ENCODE measurements at regions not wholly inside any gene's neighbourhood (a gene's known extent, or its start where the extent isn't known, plus 50 kb on each side); places are given as distances from the start of the nearest gene placed in this dataset.

DNA sequence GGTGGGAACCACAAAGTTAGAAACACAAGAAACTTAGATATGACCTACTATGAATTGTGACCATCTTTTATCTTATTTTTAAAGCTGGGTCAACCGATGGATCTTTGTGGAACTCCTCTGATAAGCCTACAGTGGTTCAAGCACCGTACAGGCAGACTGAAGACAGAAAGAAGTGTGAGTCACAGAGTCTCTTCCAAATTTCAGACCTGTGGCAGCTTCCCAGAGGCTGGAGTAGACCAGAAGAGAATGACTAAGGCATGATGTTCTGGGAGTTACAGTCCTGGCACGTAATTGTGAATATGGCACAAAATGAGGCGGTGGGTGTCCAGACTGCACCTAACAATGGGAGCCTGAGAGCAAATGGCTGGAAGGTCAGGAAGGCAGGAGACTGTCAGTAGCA lies 70.0 kb downstream of the LMO4 start:
- no peak for DNase-seq (ENCODE audit: low spot score)
- H3K9ac ChIP-seq (ENCODE audit: low read depth in 1 of 2, low read length in 2 of 2): no peak overlapping the region
- H3K27ac ChIP-seq (ENCODE audit: low read depth in 1 of 2, low read length in 2 of 2): no peak overlapping the region
- H3K27me3 ChIP-seq (ENCODE audit: control insufficient read depth in 4 of 4, insufficient read depth in 4 of 4, low read length in 3 of 4): no peaks in the 10 kb centered on the region
- H3K36me3 ChIP-seq (ENCODE audit: control insufficient read depth in 4 of 4, insufficient read depth in 3 of 4, low read depth in 1 of 4, low read length in 3 of 4): no peaks in the 10 kb centered on the region
- no peak for TF ChIP-seq JUND (IDR thresholded peaks at IDR 0.05)
- no peak for TF ChIP-seq RAD21 (IDR thresholded peaks at IDR 0.05)
- no peak for TF ChIP-seq FOXA2 (IDR thresholded peaks at IDR 0.05)
- no peak for TF ChIP-seq NR2F2 (IDR thresholded peaks at IDR 0.05)
- TF ChIP-seq RXRA (IDR thresholded peaks at IDR 0.05): no peak
- TF ChIP-seq FOXA1 (IDR thresholded peaks at IDR 0.05): no peak
- TF ChIP-seq TAF1 (conservative IDR thresholded peaks at IDR 0.05): no peak
- TF ChIP-seq, protein P1, sequence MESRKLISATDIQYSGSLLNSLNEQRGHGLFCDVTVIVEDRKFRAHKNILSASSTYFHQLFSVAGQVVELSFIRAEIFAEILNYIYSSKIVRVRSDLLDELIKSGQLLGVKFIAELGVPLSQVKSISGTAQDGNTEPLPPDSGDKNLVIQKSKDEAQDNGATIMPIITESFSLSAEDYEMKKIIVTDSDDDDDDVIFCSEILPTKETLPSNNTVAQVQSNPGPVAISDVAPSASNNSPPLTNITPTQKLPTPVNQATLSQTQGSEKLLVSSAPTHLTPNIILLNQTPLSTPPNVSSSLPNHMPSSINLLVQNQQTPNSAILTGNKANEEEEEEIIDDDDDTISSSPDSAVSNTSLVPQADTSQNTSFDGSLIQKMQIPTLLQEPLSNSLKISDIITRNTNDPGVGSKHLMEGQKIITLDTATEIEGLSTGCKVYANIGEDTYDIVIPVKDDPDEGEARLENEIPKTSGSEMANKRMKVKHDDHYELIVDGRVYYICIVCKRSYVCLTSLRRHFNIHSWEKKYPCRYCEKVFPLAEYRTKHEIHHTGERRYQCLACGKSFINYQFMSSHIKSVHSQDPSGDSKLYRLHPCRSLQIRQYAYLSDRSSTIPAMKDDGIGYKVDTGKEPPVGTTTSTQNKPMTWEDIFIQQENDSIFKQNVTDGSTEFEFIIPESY (IDR thresholded peaks at IDR 0.05): no peak
- TF ChIP-seq HNF4G (IDR thresholded peaks at IDR 0.05): no peak
- H3K4me1 ChIP-seq (ENCODE audit: control insufficient read depth in 4 of 4, insufficient read depth in 4 of 4, low read length in 3 of 4): no peaks in the 10 kb centered on the region
- H3K4me3 ChIP-seq (ENCODE audit: low read depth in 1 of 3, low read length in 3 of 3): no peak overlapping the region
- no peaks in the 10 kb centered on the region for H3K9me3 ChIP-seq (ENCODE audit: control insufficient read depth in 4 of 4, low read length in 3 of 4)
- whole genome bisulfite sequencing: 94% methylated on average over 4 of the region's 4 CpGs

DNA sequence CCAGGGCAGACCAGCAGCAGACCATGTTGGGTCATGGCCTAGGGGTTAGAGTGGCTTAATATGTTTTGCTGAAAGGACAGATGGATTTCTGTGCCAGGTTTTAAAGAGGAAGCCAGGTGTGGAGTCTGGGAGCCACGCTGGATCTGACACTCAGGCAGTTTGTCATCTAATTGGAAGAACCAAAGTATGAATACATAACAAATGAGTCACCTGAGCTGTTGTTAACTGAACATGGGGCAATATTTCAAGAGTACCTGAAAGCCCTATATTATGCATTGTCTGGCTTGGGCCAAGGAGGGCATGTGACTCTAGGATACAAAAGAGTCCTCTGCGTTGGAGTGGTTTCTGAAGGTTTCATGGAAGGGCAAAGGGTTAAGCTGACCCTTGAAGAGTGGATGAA lies 70.6 kb downstream of the LMO4 start:
- no peak overlapping the region for H3K27ac ChIP-seq (ENCODE audit: low read depth in 1 of 2, low read length in 2 of 2)
- H3K4me3 ChIP-seq (ENCODE audit: low read depth in 1 of 3, low read length in 3 of 3): no peak overlapping the region
- H3K4me1 ChIP-seq (ENCODE audit: control insufficient read depth in 4 of 4, insufficient read depth in 4 of 4, low read length in 3 of 4): no peaks in the 10 kb centered on the region
- no peaks in the 10 kb centered on the region for H3K36me3 ChIP-seq (ENCODE audit: control insufficient read depth in 4 of 4, insufficient read depth in 3 of 4, low read depth in 1 of 4, low read length in 3 of 4)
- DNase-seq (ENCODE audit: low spot score): no peak
- no peaks in the 10 kb centered on the region for H3K9me3 ChIP-seq (ENCODE audit: control insufficient read depth in 4 of 4, low read length in 3 of 4)
- H3K9ac ChIP-seq (ENCODE audit: low read depth in 1 of 2, low read length in 2 of 2): no peak overlapping the region
- H3K27me3 ChIP-seq (ENCODE audit: control insufficient read depth in 4 of 4, insufficient read depth in 4 of 4, low read length in 3 of 4): no peaks in the 10 kb centered on the region
- TF ChIP-seq YY1 (IDR thresholded peaks at IDR 0.05) (no peak), FOXA2 (IDR thresholded peaks at IDR 0.05) (no peak), NR2F2 (IDR thresholded peaks at IDR 0.05) (no peak), SP1 (IDR thresholded peaks at IDR 0.05) (no peak), JUND (IDR thresholded peaks at IDR 0.05) (no peak)
- 89% methylated on average over 2 of the region's 2 CpGs for WGBS

DNA sequence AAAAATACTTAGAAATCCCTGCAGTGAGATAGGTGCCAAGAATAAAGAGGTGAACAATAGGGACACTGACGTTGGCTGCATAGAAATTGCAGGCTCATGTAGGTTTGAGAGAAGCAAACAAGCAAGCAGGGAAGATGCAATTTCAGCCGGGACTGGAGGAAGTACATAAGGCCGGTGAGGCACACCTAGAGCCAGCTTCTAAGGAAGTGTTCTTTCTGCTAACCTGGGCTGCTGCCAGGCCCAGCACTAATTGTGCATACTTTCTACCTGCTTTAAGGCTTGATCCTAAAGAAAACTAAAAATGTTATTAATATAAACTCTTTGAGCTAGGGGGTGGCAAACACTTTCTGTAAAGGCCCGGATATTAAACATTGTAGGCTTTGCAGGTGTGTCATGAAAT lies 71.0 kb downstream of the LMO4 start:
- H3K9ac ChIP-seq (ENCODE audit: low read depth in 1 of 2, low read length in 2 of 2): no peak overlapping the region
- H3K4me3 ChIP-seq (ENCODE audit: low read depth in 1 of 3, low read length in 3 of 3): no peak overlapping the region
- H3K36me3 ChIP-seq (ENCODE audit: control insufficient read depth in 4 of 4, insufficient read depth in 3 of 4, low read depth in 1 of 4, low read length in 3 of 4): no peaks in the 10 kb centered on the region
- TF ChIP-seq, protein P2, sequence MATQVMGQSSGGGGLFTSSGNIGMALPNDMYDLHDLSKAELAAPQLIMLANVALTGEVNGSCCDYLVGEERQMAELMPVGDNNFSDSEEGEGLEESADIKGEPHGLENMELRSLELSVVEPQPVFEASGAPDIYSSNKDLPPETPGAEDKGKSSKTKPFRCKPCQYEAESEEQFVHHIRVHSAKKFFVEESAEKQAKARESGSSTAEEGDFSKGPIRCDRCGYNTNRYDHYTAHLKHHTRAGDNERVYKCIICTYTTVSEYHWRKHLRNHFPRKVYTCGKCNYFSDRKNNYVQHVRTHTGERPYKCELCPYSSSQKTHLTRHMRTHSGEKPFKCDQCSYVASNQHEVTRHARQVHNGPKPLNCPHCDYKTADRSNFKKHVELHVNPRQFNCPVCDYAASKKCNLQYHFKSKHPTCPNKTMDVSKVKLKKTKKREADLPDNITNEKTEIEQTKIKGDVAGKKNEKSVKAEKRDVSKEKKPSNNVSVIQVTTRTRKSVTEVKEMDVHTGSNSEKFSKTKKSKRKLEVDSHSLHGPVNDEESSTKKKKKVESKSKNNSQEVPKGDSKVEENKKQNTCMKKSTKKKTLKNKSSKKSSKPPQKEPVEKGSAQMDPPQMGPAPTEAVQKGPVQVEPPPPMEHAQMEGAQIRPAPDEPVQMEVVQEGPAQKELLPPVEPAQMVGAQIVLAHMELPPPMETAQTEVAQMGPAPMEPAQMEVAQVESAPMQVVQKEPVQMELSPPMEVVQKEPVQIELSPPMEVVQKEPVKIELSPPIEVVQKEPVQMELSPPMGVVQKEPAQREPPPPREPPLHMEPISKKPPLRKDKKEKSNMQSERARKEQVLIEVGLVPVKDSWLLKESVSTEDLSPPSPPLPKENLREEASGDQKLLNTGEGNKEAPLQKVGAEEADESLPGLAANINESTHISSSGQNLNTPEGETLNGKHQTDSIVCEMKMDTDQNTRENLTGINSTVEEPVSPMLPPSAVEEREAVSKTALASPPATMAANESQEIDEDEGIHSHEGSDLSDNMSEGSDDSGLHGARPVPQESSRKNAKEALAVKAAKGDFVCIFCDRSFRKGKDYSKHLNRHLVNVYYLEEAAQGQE (IDR thresholded peaks at IDR 0.05): no peak
- TF ChIP-seq JUND (IDR thresholded peaks at IDR 0.05): no peak
- TF ChIP-seq RXRA (IDR thresholded peaks at IDR 0.05): no peak
- TF ChIP-seq, protein P3, sequence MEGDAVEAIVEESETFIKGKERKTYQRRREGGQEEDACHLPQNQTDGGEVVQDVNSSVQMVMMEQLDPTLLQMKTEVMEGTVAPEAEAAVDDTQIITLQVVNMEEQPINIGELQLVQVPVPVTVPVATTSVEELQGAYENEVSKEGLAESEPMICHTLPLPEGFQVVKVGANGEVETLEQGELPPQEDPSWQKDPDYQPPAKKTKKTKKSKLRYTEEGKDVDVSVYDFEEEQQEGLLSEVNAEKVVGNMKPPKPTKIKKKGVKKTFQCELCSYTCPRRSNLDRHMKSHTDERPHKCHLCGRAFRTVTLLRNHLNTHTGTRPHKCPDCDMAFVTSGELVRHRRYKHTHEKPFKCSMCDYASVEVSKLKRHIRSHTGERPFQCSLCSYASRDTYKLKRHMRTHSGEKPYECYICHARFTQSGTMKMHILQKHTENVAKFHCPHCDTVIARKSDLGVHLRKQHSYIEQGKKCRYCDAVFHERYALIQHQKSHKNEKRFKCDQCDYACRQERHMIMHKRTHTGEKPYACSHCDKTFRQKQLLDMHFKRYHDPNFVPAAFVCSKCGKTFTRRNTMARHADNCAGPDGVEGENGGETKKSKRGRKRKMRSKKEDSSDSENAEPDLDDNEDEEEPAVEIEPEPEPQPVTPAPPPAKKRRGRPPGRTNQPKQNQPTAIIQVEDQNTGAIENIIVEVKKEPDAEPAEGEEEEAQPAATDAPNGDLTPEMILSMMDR (IDR thresholded peaks at IDR 0.05; ENCODE audit: low read depth, low read length, missing input control): no peak
- TF ChIP-seq, protein P4, sequence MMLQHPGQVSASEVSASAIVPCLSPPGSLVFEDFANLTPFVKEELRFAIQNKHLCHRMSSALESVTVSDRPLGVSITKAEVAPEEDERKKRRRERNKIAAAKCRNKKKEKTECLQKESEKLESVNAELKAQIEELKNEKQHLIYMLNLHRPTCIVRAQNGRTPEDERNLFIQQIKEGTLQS (IDR thresholded peaks at IDR 0.05): no peak
- TF ChIP-seq SP1 (IDR thresholded peaks at IDR 0.05): no peak
- no peak for TF ChIP-seq HNF4G (IDR thresholded peaks at IDR 0.05)
- no peak for TF ChIP-seq RAD21 (IDR thresholded peaks at IDR 0.05)
- TF ChIP-seq, protein P5, sequence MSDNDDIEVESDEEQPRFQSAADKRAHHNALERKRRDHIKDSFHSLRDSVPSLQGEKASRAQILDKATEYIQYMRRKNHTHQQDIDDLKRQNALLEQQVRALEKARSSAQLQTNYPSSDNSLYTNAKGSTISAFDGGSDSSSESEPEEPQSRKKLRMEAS (IDR thresholded peaks at IDR 0.05): no peak
- no peak for TF ChIP-seq YY1 (IDR thresholded peaks at IDR 0.05)
- no peak for TF ChIP-seq FOXA2 (IDR thresholded peaks at IDR 0.05)
- TF ChIP-seq, protein P1 (IDR thresholded peaks at IDR 0.05): no peak
- TF ChIP-seq FOXA1 (IDR thresholded peaks at IDR 0.05): no peak
- TF ChIP-seq GABPA (IDR thresholded peaks at IDR 0.05 in 1 of 2, conservative IDR thresholded peaks at IDR 0.05 in 1 of 2): no peak
- no peak for TF ChIP-seq EGR1 (IDR thresholded peaks at IDR 0.05; ENCODE audit: low read depth in 2 of 2)
- no peak for TF ChIP-seq HNF4A (conservative IDR thresholded peaks at IDR 0.05)
- TF ChIP-seq NR2F2 (IDR thresholded peaks at IDR 0.05): no peak
- TF ChIP-seq TAF1 (conservative IDR thresholded peaks at IDR 0.05): no peak
- DNase-seq (ENCODE audit: low spot score): no peak
- no peaks in the 10 kb centered on the region for H3K9me3 ChIP-seq (ENCODE audit: control insufficient read depth in 4 of 4, low read length in 3 of 4)
- no peaks in the 10 kb centered on the region for H3K4me1 ChIP-seq (ENCODE audit: control insufficient read depth in 4 of 4, insufficient read depth in 4 of 4, low read length in 3 of 4)
- no peak overlapping the region for H3K27ac ChIP-seq (ENCODE audit: low read depth in 1 of 2, low read length in 2 of 2)
- H3K27me3 ChIP-seq (ENCODE audit: control insufficient read depth in 4 of 4, insufficient read depth in 4 of 4, low read length in 3 of 4): no peaks in the 10 kb centered on the region
- WGBS: 78% methylated on average over 4 of the region's 4 CpGs
